Heart left ventricle (tissue), 16 donors: ENCODE measurements at regions not wholly inside any gene's neighbourhood (a gene's known extent, or its start where the extent isn't known, plus 50 kb on each side); places are given as distances from the start of the nearest gene placed in this dataset.

Source experiments
- ATAC-seq, 4 donors: fragments of 200-7000 bp; cut with Tn5 transposase; one replicate each; pipeline ENCODE4 v1.9.1; 2020 to 2022; ENCODE audit warnings: moderate library complexity in 4 of 4, mild to moderate bottlenecking in 3 of 4, moderate number of reproducible peaks in 1 of 4
- DNase-seq, 5 donors: peaks; one replicate each; pipeline ENCODE4 v3.0.0-alpha.2; 2020
- H3K27ac ChIP-seq, 12 donors: fragments of 200-600 bp; sonication (generic) in 4 of 12; one replicate each; pipeline versions ENCODE4 v1.5.0 to v1.8.0; 2016 to 2022; ENCODE audit warnings: mild to moderate bottlenecking in 2 of 12
- H3K27me3 ChIP-seq, 9 donors: fragments of 200-600 bp; sonication (generic) in 2 of 9; one replicate each; pipeline versions ENCODE4 v1.5.1 to v1.8.0; 2016 to 2022; ENCODE audit warnings: mild to moderate bottlenecking in 3 of 9
- H3K36me3 ChIP-seq, 9 donors: fragments of 200-600 bp; sonication (generic) in 2 of 9; one replicate each; pipeline versions ENCODE4 v1.5.0 to v1.8.0; 2018 to 2022; ENCODE audit warnings: mild to moderate bottlenecking in 2 of 9
- H3K4me1 ChIP-seq, 12 donors: fragments of 200-600 bp; sonication (generic) in 4 of 12; one replicate each; pipeline versions ENCODE4 v1.5.0 to v1.8.0; 2016 to 2022; ENCODE audit warnings: mild to moderate bottlenecking in 3 of 12
- H3K4me3 ChIP-seq, 12 donors: fragments of 200-600 bp; sonication (generic) in 4 of 12; one replicate each; pipeline versions ENCODE4 v1.5.0 to v1.8.0; 2017 to 2022; ENCODE audit warnings: mild to moderate bottlenecking in 9 of 12, moderate library complexity in 4 of 12
- H3K9me3 ChIP-seq, 12 donors: fragments of 200-600 bp; sonication (generic) in 4 of 12; one replicate each; pipeline versions ENCODE4 v1.5.0 to v1.8.0; 2016 to 2022; ENCODE audit warnings: mild to moderate bottlenecking in 1 of 12
- CTCF ChIP-seq, 12 donors: fragments of 200-600 bp; sonication (generic) in 4 of 12; IDR thresholded peaks; one replicate each; pipeline versions ENCODE4 v1.5.0 to v1.8.0; 2018 to 2022; ENCODE audit warnings: antibody characterized with exemption in 12 of 12, mild to moderate bottlenecking in 5 of 12
- POLR2A ChIP-seq, 2 donors: fragments of 450-650 bp; IDR thresholded peaks; one replicate each; pipeline ENCODE4 v1.6.1; 2017; ENCODE audit warnings: antibody characterized with exemption in 2 of 2, mild to moderate bottlenecking in 2 of 2, moderate library complexity in 2 of 2
- WGBS, 4 donors: extraction: QIAGEN DNeasy Blood & Tissue Kit in 2 of 4; methylation state at CpG; one replicate each; pipeline versions ENCODE4 v1.1.5 to v1.1.7; 2013 to 2018; 5-methylcytosine and 5-hydroxymethylcytosine counted together
- intact Hi-C, 10 donors: fragments of 100-400 bp; cut with DNase I; formaldehyde crosslinking; loops; one replicate each; pipeline versions ENCODE4 v1.11.1 to v1.14.2; 2022
- donor health status: ischemic (EF 13 %, LVEDD 7.1; RV severe dilation, severe dysfunction).
- donor health status: healthy with polysubstance abuse.
- donor health status: DM: no; HTN: yes; CAD: no.
- donor health status: DM: no; HTN: no; CAD: no.
- donor health status: ischemic (EF 25% LVEDD 6.9; RV normal size, moderate dysfunction).
- donor health status: ischemic (EF 25% LVEDD 5.7; RV mildly dilated, moderate dysfunction).
- donor health status: healthy.
- donor health status: DM: yes; HTN: yes; CAD: no.
- donor health status: ischemic (EF 35%, LVEDD 5.7; RV mildly dilated, moderate dysfunction).
- donor health status: nonischemic (EF 11% LVEDD 7.7; RV severe dilation, severe dysfunction).
- donor health status: DM: yes; HTN: yes; CAD: no.
- donor health status: PGD.
- donor health status: ischemic (EF 29% LVEDD 5.4; RV normal size, mild dysfunction).
- donor health status: nonischemic (EF 23%, LVEDD 6.1; RV moderate dilation, normal function).

DNA sequence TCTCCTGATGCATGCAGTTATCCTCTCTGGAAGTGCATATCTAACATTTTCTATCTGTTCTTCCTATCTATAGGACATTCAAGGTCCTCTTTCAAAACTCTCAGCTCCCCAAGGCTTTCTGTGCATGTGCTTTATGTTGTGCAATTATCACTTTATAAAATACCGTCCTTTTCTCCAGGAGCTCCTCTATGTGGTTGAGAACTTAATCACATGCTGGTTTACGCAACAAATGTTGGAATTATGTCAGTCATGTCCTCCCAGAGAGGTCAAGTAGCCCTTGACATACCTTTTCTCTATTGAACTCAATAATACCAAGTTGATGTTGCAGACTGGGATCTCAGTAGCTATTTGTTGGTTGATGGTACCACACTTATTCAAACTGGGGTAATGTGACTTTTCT is 388.4 kb downstream of the BTBD3 start:
- Histone ChIP-seq H3K36me3 (no peaks in the 10 kb centered on the region), H3K4me3 (no peak overlapping the region), H3K27me3 (no peaks in the 10 kb centered on the region), H3K27ac (peak overlapping the region in 5 of 12 donors; percentile 23 to 53 (median 42)), H3K9me3 (no peaks in the 10 kb centered on the region), H3K4me1 (peaks cover 0 to 14% (median 2%) of the 10 kb centered on the region in 12 donors)
- DNase-seq: no peak
- ATAC-seq: no peak
- intact Hi-C loops: no loop called here
- WGBS, 4 donors: 70 to 80% (median 75%) methylated on average over 2 of the region's 2 CpGs
- TF ChIP-seq CTCF (IDR thresholded peaks at IDR 0.05) (no peak), POLR2A (IDR thresholded peaks at IDR 0.05) (no peak)

DNA sequence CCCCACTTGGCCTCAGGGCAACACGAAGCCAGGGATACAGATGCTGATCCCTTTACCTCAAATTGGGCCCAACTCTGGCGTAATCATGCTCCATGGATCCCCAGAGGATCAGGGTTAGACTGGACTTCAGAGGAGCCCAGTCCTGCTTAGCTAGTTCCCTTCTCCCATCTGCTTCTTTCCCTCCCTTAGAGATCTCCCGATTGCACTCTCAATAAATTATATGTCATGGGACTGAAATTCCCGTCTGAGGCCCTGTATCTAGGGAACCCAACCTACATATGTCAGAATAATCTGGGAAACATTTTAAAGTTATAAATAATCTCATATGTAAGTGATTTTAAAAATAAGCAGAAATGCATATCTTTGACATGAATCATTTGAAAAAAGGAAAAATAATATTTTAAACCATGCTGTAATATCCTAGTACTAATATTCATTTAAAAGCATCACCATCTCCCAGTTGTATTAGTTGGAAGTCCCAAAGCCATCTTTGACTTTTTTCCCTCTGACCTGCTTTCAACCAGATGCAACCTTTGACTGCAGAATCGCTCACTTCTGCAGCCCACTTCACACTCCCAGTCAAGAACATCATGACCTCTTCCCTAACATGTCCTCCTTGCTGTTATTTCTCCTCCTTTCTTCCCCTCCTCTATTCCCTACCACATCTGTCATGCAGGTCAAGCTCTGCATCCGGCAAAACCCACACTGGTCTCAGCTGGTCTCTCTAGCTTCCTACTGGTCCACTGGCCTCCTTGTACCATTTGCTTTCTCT is 393.6 kb downstream of the BTBD3 start:
- DNase-seq (peak in 1 of 5 donors; percentile 12), ATAC-seq (peak in 3 of 4 donors; percentile 42 to 62 (median 56))
- Histone ChIP-seq H3K36me3 (no peaks in the 10 kb centered on the region), H3K27ac (peak overlapping the region in 2 of 12 donors; percentile 31 to 39), H3K4me3 (no peak overlapping the region), H3K4me1 (peaks cover 0 to under 1% (median 0%) of the 10 kb centered on the region in 12 donors), H3K27me3 (no peaks in the 10 kb centered on the region), H3K9me3 (no peaks in the 10 kb centered on the region)
- intact Hi-C loops: no loop called here
- no peak for TF ChIP-seq CTCF (IDR thresholded peaks at IDR 0.05)
- no peak for TF ChIP-seq POLR2A (IDR thresholded peaks at IDR 0.05)
- WGBS, 4 donors: 65 to 82% (median 76%) methylated on average over 5 to 6 of the region's 6 CpGs

- Histone ChIP-seq H3K27me3 (no peaks in the 10 kb centered on the region), H3K27ac (no peak overlapping the region), H3K4me1 (no peaks in the 10 kb centered on the region), H3K4me3 (no peak overlapping the region), H3K36me3 (no peaks in the 10 kb centered on the region), H3K9me3 (no peaks in the 10 kb centered on the region)
- WGBS, 4 donors: 47 to 59% (median 52%) methylated on average over 1 of the region's 1 CpG
- ATAC-seq: no peak
- no peak for DNase-seq
- no peak for TF ChIP-seq POLR2A (IDR thresholded peaks at IDR 0.05)
- TF ChIP-seq CTCF (IDR thresholded peaks at IDR 0.05): no peak
- intact Hi-C loops: no loop called here
Observed at GRCh38 chr20:12315652-12316051, 398.0 kb downstream of the BTBD3 start.

GRCh38 chr20:12316794-12317193 is 399.1 kb downstream of the BTBD3 start:
- WGBS, 4 donors: 94 to 100% (median 96%) methylated on average over 2 of the region's 2 CpGs

More at GRCh38 chr20:12316794-12317193, 399.1 kb downstream of the BTBD3 start:
- intact Hi-C loops: no loop called here
- no peaks in the 10 kb centered on the region for H3K27me3 ChIP-seq
- H3K36me3 ChIP-seq: no peaks in the 10 kb centered on the region
- no peak overlapping the region for H3K27ac ChIP-seq
- no peak overlapping the region for H3K4me3 ChIP-seq
- no peaks in the 10 kb centered on the region for H3K4me1 ChIP-seq
- no peak for DNase-seq
- ATAC-seq: no peak
- no peaks in the 10 kb centered on the region for H3K9me3 ChIP-seq
- TF ChIP-seq POLR2A (IDR thresholded peaks at IDR 0.05) (no peak), CTCF (IDR thresholded peaks at IDR 0.05) (no peak)
